ENCODE measurements at regions not wholly inside any gene's neighbourhood (a gene's known extent, or its start where the extent isn't known, plus 50 kb on each side); places are given as distances from the start of the nearest gene placed in this dataset.

DNA sequence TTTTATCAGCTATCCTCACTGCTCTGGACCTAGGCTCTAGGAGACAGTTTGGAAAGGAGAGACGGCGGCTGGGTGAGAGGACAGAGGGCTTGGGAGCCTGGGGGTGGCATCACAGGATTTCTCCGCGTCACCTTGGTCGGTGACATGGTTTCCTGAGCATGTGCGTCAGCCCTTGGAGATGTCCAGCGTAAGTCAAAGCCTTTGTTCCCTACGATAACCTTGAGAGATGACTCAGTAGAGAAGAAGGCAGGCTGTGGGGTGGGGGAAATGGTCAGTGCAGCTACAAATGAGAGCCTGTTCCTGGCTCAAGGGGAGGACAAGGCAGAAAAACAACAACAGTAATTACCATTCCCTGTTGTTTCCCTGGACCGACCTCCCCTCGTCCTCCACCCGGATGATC is 90.2 kb upstream of the TBX3 start:
- H3K27ac ChIP-seq, result no peak overlapping the region
- no peak overlapping the region for H3K4me3 ChIP-seq (ENCODE audit: low read depth, low read length)
- no peaks in the 10 kb centered on the region for H3K9me3 ChIP-seq (ENCODE audit: severe bottlenecking)
- peaks cover 3% of the 10 kb centered on the region for H3K27me3 ChIP-seq (ENCODE audit: insufficient read depth, low read depth, severe bottlenecking)
- TF ChIP-seq, protein P1, sequence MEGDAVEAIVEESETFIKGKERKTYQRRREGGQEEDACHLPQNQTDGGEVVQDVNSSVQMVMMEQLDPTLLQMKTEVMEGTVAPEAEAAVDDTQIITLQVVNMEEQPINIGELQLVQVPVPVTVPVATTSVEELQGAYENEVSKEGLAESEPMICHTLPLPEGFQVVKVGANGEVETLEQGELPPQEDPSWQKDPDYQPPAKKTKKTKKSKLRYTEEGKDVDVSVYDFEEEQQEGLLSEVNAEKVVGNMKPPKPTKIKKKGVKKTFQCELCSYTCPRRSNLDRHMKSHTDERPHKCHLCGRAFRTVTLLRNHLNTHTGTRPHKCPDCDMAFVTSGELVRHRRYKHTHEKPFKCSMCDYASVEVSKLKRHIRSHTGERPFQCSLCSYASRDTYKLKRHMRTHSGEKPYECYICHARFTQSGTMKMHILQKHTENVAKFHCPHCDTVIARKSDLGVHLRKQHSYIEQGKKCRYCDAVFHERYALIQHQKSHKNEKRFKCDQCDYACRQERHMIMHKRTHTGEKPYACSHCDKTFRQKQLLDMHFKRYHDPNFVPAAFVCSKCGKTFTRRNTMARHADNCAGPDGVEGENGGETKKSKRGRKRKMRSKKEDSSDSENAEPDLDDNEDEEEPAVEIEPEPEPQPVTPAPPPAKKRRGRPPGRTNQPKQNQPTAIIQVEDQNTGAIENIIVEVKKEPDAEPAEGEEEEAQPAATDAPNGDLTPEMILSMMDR (IDR thresholded peaks at IDR 0.05; ENCODE audit: low read depth, low read length), result no peak
- H3K36me3 ChIP-seq, result no peaks in the 10 kb centered on the region
- DNase-seq, result no peak

DNA sequence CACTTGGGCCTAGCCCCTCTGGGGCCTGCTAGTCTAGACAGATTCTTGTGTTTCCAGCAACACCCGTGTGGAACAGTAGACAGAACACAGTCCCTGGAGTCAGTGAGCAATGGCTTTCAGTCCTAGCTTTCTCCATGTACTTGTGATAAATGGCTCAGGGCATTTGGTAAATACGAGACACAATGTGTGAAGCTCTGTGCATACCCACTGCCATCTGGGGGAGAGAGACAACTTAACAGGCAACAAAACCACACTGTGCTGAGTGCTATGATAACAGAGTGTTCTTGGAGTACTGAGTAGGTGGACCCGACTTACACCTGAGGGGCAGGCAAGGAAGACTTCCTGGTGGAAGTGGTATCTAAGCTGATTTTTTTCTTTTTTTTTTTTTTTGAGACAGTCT is 86.3 kb upstream of the TBX3 start:
- no peak for DNase-seq
- no peak overlapping the region for H3K27ac ChIP-seq
- TF ChIP-seq, protein P1 (IDR thresholded peaks at IDR 0.05; ENCODE audit: low read depth, low read length), result no peak

GRCh38 chr12:114769634-114770033 is 85.7 kb upstream of the TBX3 start:
- H3K4me3 ChIP-seq (ENCODE audit: low read depth, low read length), result no peak overlapping the region
- H3K36me3 ChIP-seq, result no peaks in the 10 kb centered on the region
- peaks cover 3% of the 10 kb centered on the region for H3K27me3 ChIP-seq (ENCODE audit: insufficient read depth, low read depth, severe bottlenecking)
- TF ChIP-seq, protein P1 (IDR thresholded peaks at IDR 0.05; ENCODE audit: low read depth, low read length), result no peak
- H3K9me3 ChIP-seq (ENCODE audit: severe bottlenecking), result no peaks in the 10 kb centered on the region
- DNase-seq, result no peak
- H3K27ac ChIP-seq, result no peak overlapping the region

More for the DNA sequence above, 86.3 kb upstream of the TBX3 start:
- H3K4me3 ChIP-seq (ENCODE audit: low read depth, low read length), result no peak overlapping the region
- no peaks in the 10 kb centered on the region for H3K9me3 ChIP-seq (ENCODE audit: severe bottlenecking)
- peaks cover 3% of the 10 kb centered on the region for H3K27me3 ChIP-seq (ENCODE audit: insufficient read depth, low read depth, severe bottlenecking)
- H3K36me3 ChIP-seq, result no peaks in the 10 kb centered on the region

GRCh38 chr12:114767906-114768722 is 84.1 kb upstream of the TBX3 start:
- no peaks in the 10 kb centered on the region for H3K36me3 ChIP-seq
- no peaks in the 10 kb centered on the region for H3K27me3 ChIP-seq (ENCODE audit: insufficient read depth, low read depth, severe bottlenecking)
- no peak for DNase-seq
- H3K27ac ChIP-seq, result no peak overlapping the region
- no peak overlapping the region for H3K4me3 ChIP-seq (ENCODE audit: low read depth, low read length)
- H3K9me3 ChIP-seq (ENCODE audit: severe bottlenecking), result no peaks in the 10 kb centered on the region
- TF ChIP-seq, protein P1 (IDR thresholded peaks at IDR 0.05; ENCODE audit: low read depth, low read length), result no peak

GRCh38 chr12:114767084-114767760 is 83.2 kb upstream of the TBX3 start:
- H3K27ac ChIP-seq, result no peak overlapping the region
- no peak overlapping the region for H3K4me3 ChIP-seq (ENCODE audit: low read depth, low read length)
- H3K36me3 ChIP-seq, result no peaks in the 10 kb centered on the region
- no peaks in the 10 kb centered on the region for H3K27me3 ChIP-seq (ENCODE audit: insufficient read depth, low read depth, severe bottlenecking)
- DNase-seq, result no peak
- no peaks in the 10 kb centered on the region for H3K9me3 ChIP-seq (ENCODE audit: severe bottlenecking)
- TF ChIP-seq, protein P1 (IDR thresholded peaks at IDR 0.05; ENCODE audit: low read depth, low read length), result no peak

Measured in WERI-Rb-1 (cell line).